Right hindlimb (tissue), 1 donor: ENCODE measurements at regions not wholly inside any gene's neighbourhood (a gene's known extent, or its start where the extent isn't known, plus 50 kb on each side); places are given as distances from the start of the nearest gene placed in this dataset.
"Not testable (repeated sequence)": the region's sequence is repeated elsewhere in the genome, so short reads cannot be mapped to it uniquely, and the experiment has no call there.

Experiments
- DNase-seq: peaks from one replicate; pipeline ENCODE4 v3.0.0-alpha.2; 2018

- no peak for DNase-seq
These were observed 239.6 kb upstream of the SHH start for GRCh38 chr7:156051884-156052283.

GRCh38 chr7:156050636-156051569, 238.6 kb upstream of the SHH start:
- no peak for DNase-seq

GRCh38 chr7:156049366-156049765, 237.1 kb upstream of the SHH start:
- no peak for DNase-seq

GRCh38 chr7:156046031-156046560, 233.8 kb upstream of the SHH start:
- DNase-seq, result no peak

GRCh38 chr7:156043416-156044178, 231.3 kb upstream of the SHH start:
- no peak for DNase-seq

- no peak for DNase-seq
These were observed 229.1 kb upstream of the SHH start for GRCh38 chr7:156041398-156041797.

- no peak for DNase-seq
These were observed 227.9 kb upstream of the SHH start for GRCh38 chr7:156039971-156040677.

GRCh38 chr7:156039194-156039593, 226.9 kb upstream of the SHH start:
- DNase-seq, result no peak

- no peak for DNase-seq
These were observed 226.1 kb upstream of the SHH start for GRCh38 chr7:156038345-156038744.

- no peak for DNase-seq
These were observed 223.9 kb upstream of the SHH start for GRCh38 chr7:156036153-156036552.

GRCh38 chr7:156035387-156035786, 223.1 kb upstream of the SHH start:
- DNase-seq, result not testable (repeated sequence)

GRCh38 chr7:156034397-156034796, 222.1 kb upstream of the SHH start:
- DNase-seq, result no peak

GRCh38 chr7:156032973-156033372, 220.7 kb upstream of the SHH start:
- no peak for DNase-seq

GRCh38 chr7:156031679-156032478, 219.6 kb upstream of the SHH start:
- no peak for DNase-seq

- DNase-seq, result no peak
These were observed 217.3 kb upstream of the SHH start for GRCh38 chr7:156029460-156030007.

GRCh38 chr7:156028521-156028920, 216.3 kb upstream of the SHH start:
- no peak for DNase-seq

- no peak for DNase-seq
These were observed 215.6 kb upstream of the SHH start for GRCh38 chr7:156027821-156028220.

- DNase-seq, result no peak
These were observed 214.3 kb upstream of the SHH start for GRCh38 chr7:156026603-156027002.

- no peak for DNase-seq
These were observed 213.9 kb upstream of the SHH start for GRCh38 chr7:156026076-156026600.

- no peak for DNase-seq
These were observed 213.4 kb upstream of the SHH start for GRCh38 chr7:156025675-156026074.

GRCh38 chr7:156024201-156024600, 211.9 kb upstream of the SHH start:
- no peak for DNase-seq
